ENCODE measurements at regions not wholly inside any gene's neighbourhood (a gene's known extent, or its start where the extent isn't known, plus 50 kb on each side); places are given as distances from the start of the nearest gene placed in this dataset.

- Histone ChIP-seq H3K9ac (replicated peaks; ENCODE audit: extremely low read depth, insufficient read depth, low read length) (no peak overlapping the region), H3K36me3 (ENCODE audit: control insufficient read depth in 2 of 2, extremely low read depth in 1 of 2, insufficient read depth in 2 of 2, low read length in 2 of 2) (no peaks in the 10 kb centered on the region), H3K4me1 (ENCODE audit: control insufficient read depth, extremely low read depth, insufficient read depth, low read length) (no peaks in the 10 kb centered on the region), H3K9me3 (replicated peaks; ENCODE audit: control insufficient read depth, insufficient read depth, low read length) (peaks cover 3% of the 10 kb centered on the region), H3K4me2 (ENCODE audit: insufficient read depth, low read length) (no peak overlapping the region), H2AFZ (ENCODE audit: low read depth, low read length) (no peak overlapping the region), H4K20me1 (replicated peaks; ENCODE audit: control insufficient read depth, extremely low read depth, insufficient read depth, low read length) (no peaks in the 10 kb centered on the region), H3K9me1 (replicated peaks; ENCODE audit: control insufficient read depth, extremely low read depth, insufficient read depth, low read length) (no peaks in the 10 kb centered on the region), H3K27me3 (ENCODE audit: control insufficient read depth in 2 of 2, insufficient read depth in 2 of 2, low read length in 2 of 2) (no peaks in the 10 kb centered on the region), H3K27ac (ENCODE audit: insufficient read depth, low read depth, low read length) (no peak overlapping the region), H3K79me2 (ENCODE audit: control insufficient read depth, insufficient read depth, low read length) (no peaks in the 10 kb centered on the region), H3K4me3 (replicated peaks in 1 of 3; ENCODE audit: insufficient read depth in 1 of 3, low read depth in 1 of 3, low read length in 3 of 3) (no peak overlapping the region)
- no TSS peak for BruUV-seq (replicated peaks)
- dilution Hi-C loops (cut with MboI; ENCODE audit: extremely low pct_ligation_motif_present, low sequenced_read_pairs) (no loop called here), intact Hi-C loops (cut with micrococcal nuclease) (no loop called here)
- TF ChIP-seq MYC (IDR thresholded peaks at IDR 0.05; ENCODE audit: low read depth, low read length) (no peak), GATA2 (IDR thresholded peaks at IDR 0.05; ENCODE audit: insufficient read depth, insufficient read length, low read depth, low read length) (no peak), POLR2A (IDR thresholded peaks at IDR 0.05; ENCODE audit: low read depth, low read length) (no peak), EZH2 (IDR thresholded peaks at IDR 0.05; ENCODE audit: borderline replicate concordance, low read depth, low read length, severe bottlenecking) (no peak), MAX (IDR thresholded peaks at IDR 0.05; ENCODE audit: insufficient read depth, insufficient read length) (no peak), POLR2AphosphoS5 (IDR thresholded peaks at IDR 0.05; ENCODE audit: insufficient read depth, low read depth, low read length) (no peak), FOS (IDR thresholded peaks at IDR 0.05; ENCODE audit: borderline replicate concordance, insufficient read depth, low read length) (no peak), CTCF (IDR thresholded peaks at IDR 0.05; ENCODE audit: extremely low read depth in 1 of 2, insufficient read depth in 1 of 2, low read depth in 1 of 2, low read length in 2 of 2) (no peak), JUN (IDR thresholded peaks at IDR 0.05; ENCODE audit: borderline replicate concordance, insufficient read depth, insufficient read length, low read depth) (no peak)
- ChIA-PET CTCF (no interaction called here), POLR2A (no interaction called here)
- DNase-seq (ENCODE audit: low read depth, low spot score) (no peak), FAIRE-seq (no peak)
Observed at GRCh38 chr11:81897639-81898038, 836.0 kb downstream of the FAM181B start.
